OCI-LY1 (cell line): ENCODE measurements at regions not wholly inside any gene's neighbourhood (a gene's known extent, or its start where the extent isn't known, plus 50 kb on each side); places are given as distances from the start of the nearest gene placed in this dataset.

Experiments used
- H2AFZ ChIP-seq: fragments of 200-600 bp; sonication (generic), shearing (Covaris generic); 2 replicates; pipeline ENCODE4 v1.6.0; 2014; ENCODE audit warnings: antibody characterized with exemption, mild to moderate bottlenecking, low read length
- H3F3A ChIP-seq: fragments of 200-600 bp; sonication (generic), shearing (Covaris generic); 2 replicates; pipeline ENCODE4 v1.6.0; 2014; ENCODE audit warnings: mild to moderate bottlenecking, antibody characterized with exemption, low read length, moderate library complexity; ENCODE audit not compliant: insufficient read depth
- H3K27ac ChIP-seq: fragments of 200-600 bp; sonication (generic); 2 replicates; pipeline ENCODE4 v1.5.1; 2014; ENCODE audit warnings: low read length, mixed run types, mild to moderate bottlenecking, low read depth; ENCODE audit not compliant: poor library complexity, severe bottlenecking
- H3K27me3 ChIP-seq: fragments of 200-600 bp; sonication (generic); 2 replicates; pipeline ENCODE4 v1.6.0; 2014; ENCODE audit warnings: antibody characterized with exemption, mild to moderate bottlenecking, low read length, moderate library complexity; ENCODE audit not compliant: insufficient read depth
- H3K36me3 ChIP-seq: fragments of 200-600 bp; sonication (generic); 2 replicates; pipeline ENCODE4 v1.6.1; 2014; ENCODE audit warnings: mild to moderate bottlenecking, antibody characterized with exemption, low read length, moderate library complexity, mixed read lengths; ENCODE audit not compliant: insufficient read depth
- H3K4me1 ChIP-seq: fragments of 200-600 bp; sonication (generic); 2 replicates; pipeline ENCODE4 v1.5.1; 2014; ENCODE audit warnings: mild to moderate bottlenecking, low read length, moderate library complexity; ENCODE audit not compliant: insufficient read depth, severe bottlenecking
- H3K4me2 ChIP-seq: fragments of 200-600 bp; sonication (generic), shearing (Covaris generic); 2 replicates; pipeline ENCODE4 v1.6.1; 2014; ENCODE audit warnings: low read length
- H3K4me3 ChIP-seq: fragments of 200-600 bp; sonication (generic); 2 replicates; pipeline ENCODE4 v1.5.1; 2014; ENCODE audit warnings: low read length, low read depth, mild to moderate bottlenecking, mixed read lengths; ENCODE audit not compliant: poor library complexity, severe bottlenecking
- H3K79me2 ChIP-seq: fragments of 200-600 bp; shearing (Covaris generic); 2 replicates; pipeline ENCODE4 v1.6.1; 2016; ENCODE audit warnings: mixed run types, low read length, mixed read lengths; ENCODE audit not compliant: insufficient read depth
- H3K9ac ChIP-seq: fragments of 200-600 bp; sonication (generic), shearing (Covaris generic); 2 replicates; pipeline ENCODE4 v1.6.1; 2014; ENCODE audit warnings: mild to moderate bottlenecking, low read length, mixed read lengths
- H3K9me2 ChIP-seq: fragments of 200-600 bp; sonication (generic), shearing (Covaris generic); 2 replicates; pipeline ENCODE4 v1.6.1; 2014; ENCODE audit warnings: low read depth, mild to moderate bottlenecking, low read length, mixed read lengths
- H3K9me3 ChIP-seq: fragments of 200-600 bp; shearing (Covaris generic); 2 replicates; pipeline ENCODE4 v1.6.1; 2014; ENCODE audit warnings: low read length, mixed read lengths
- H4K20me1 ChIP-seq: fragments of 200-600 bp; sonication (generic), shearing (Covaris generic); 2 replicates; pipeline ENCODE4 v1.6.0; 2016; ENCODE audit warnings: mild to moderate bottlenecking, low read length; ENCODE audit not compliant: insufficient read depth
- EZH2 ChIP-seq: fragments of 200-600 bp; sonication (generic), shearing (Covaris generic); IDR thresholded peaks from 2 replicates; pipeline ENCODE4 v1.8.0; 2017; ENCODE audit warnings: borderline replicate concordance, mixed run types, mild to moderate bottlenecking, antibody characterized with exemption, low read length, moderate library complexity, mixed read lengths
- TF ChIP-seq, protein P1 (sequence below): fragments of 200-600 bp; sonication (generic), shearing (Covaris generic); IDR thresholded peaks from 2 replicates; pipeline ENCODE4 v1.5.1; 2017; ENCODE audit warnings: mild to moderate bottlenecking, antibody characterized with exemption, low read length, moderate library complexity, mixed read lengths

DNA sequence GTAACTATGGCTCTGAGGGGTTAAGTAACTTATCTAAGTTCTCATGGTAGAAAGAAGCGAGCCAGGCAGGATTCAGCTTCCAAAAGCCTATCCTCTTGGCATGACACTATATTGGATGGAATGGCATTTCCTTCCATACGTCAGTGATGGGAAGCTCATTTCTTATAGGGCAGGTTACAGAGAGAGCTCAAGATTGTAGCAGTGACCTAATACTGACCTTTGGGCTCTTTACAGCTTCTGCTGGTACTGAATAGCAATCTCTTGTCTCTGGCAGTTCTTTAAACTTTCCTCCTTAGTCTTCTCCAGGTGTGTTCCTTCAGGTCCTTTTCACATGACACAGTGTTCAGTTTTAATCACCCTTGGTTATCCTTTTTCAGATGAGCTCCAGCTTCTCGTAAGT is 133.0 kb downstream of the HRH4 start:
- Histone ChIP-seq H3K4me2 (no peak overlapping the region), H3K79me2 (no peaks in the 10 kb centered on the region), H3K27me3 (no peaks in the 10 kb centered on the region)

DNA sequence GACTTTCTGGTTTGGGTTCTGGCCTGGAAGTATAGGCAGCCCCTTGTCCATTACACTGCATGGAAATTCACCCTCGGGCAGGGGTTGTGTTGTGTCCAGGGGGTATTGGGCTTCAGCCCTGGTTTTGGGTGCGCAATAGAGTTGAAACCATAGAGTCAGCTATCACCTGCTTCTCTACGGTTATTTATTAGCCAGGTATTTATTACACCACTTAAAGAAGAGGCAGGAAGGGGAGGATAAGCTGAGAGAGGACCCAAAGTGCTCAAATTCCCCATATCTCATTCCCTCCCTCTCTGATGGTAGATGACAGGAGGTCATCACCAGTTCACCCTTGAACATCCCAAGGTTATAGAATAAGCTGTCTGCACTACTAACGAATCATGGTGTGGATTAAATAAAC is 133.4 kb downstream of the HRH4 start:
- H3K79me2 ChIP-seq = no peaks in the 10 kb centered on the region
- H3K9me2 ChIP-seq = no peaks in the 10 kb centered on the region
- H3K9ac ChIP-seq = no peak overlapping the region
- H2AFZ ChIP-seq = no peak overlapping the region
- no peaks in the 10 kb centered on the region for H3K9me3 ChIP-seq
- H3K27me3 ChIP-seq = no peaks in the 10 kb centered on the region
- no peak overlapping the region for H3K4me2 ChIP-seq
- H3K4me1 ChIP-seq = no peaks in the 10 kb centered on the region
- no peaks in the 10 kb centered on the region for H3K36me3 ChIP-seq
- H3F3A ChIP-seq = no peaks in the 10 kb centered on the region
- no peaks in the 10 kb centered on the region for H4K20me1 ChIP-seq
- TF ChIP-seq, protein P1, sequence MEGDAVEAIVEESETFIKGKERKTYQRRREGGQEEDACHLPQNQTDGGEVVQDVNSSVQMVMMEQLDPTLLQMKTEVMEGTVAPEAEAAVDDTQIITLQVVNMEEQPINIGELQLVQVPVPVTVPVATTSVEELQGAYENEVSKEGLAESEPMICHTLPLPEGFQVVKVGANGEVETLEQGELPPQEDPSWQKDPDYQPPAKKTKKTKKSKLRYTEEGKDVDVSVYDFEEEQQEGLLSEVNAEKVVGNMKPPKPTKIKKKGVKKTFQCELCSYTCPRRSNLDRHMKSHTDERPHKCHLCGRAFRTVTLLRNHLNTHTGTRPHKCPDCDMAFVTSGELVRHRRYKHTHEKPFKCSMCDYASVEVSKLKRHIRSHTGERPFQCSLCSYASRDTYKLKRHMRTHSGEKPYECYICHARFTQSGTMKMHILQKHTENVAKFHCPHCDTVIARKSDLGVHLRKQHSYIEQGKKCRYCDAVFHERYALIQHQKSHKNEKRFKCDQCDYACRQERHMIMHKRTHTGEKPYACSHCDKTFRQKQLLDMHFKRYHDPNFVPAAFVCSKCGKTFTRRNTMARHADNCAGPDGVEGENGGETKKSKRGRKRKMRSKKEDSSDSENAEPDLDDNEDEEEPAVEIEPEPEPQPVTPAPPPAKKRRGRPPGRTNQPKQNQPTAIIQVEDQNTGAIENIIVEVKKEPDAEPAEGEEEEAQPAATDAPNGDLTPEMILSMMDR = no peak
- TF ChIP-seq EZH2 = no peak
- no peak overlapping the region for H3K27ac ChIP-seq
- H3K4me3 ChIP-seq = no peak overlapping the region

More for the DNA sequence above, 133.0 kb downstream of the HRH4 start:
- Histone ChIP-seq H3K9me3 (no peaks in the 10 kb centered on the region), H4K20me1 (no peaks in the 10 kb centered on the region), H3K9ac (no peak overlapping the region), H3F3A (no peaks in the 10 kb centered on the region), H3K36me3 (no peaks in the 10 kb centered on the region), H3K4me3 (no peak overlapping the region), H2AFZ (no peak overlapping the region), H3K4me1 (no peaks in the 10 kb centered on the region), H3K27ac (no peak overlapping the region), H3K9me2 (no peaks in the 10 kb centered on the region)
- TF ChIP-seq EZH2 = no peak
- TF ChIP-seq, protein P1 = no peak

DNA sequence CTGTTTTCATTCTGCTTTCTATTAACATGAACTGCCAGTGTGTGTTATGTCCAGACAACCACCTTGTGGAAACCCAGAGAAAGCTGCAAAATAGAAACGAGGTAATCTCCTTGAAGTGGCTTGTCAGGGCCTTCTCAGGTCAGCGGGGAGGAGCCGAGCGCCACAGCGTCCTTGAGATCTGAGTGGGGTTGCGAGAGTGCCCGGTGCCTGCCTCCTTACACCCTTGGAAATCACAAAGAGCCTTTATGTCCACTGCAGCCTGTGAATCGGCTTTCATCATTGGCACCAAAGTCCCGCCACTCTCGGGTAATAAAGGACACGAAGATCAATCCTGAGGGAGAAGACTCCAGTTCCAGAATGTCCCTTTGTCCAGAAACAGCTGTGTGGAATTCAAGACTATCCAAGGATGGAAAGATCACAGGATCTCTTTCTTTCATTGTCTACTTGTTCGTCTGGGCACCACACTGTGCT is 135.2 kb downstream of the HRH4 start:
- H2AFZ ChIP-seq = no peak overlapping the region

More for the DNA sequence above, 135.2 kb downstream of the HRH4 start:
- no peak overlapping the region for H3K4me2 ChIP-seq
- H3K27me3 ChIP-seq = no peaks in the 10 kb centered on the region
- H3K4me3 ChIP-seq = no peak overlapping the region
- no peak overlapping the region for H3K27ac ChIP-seq
- H3K9me3 ChIP-seq = no peaks in the 10 kb centered on the region
- no peaks in the 10 kb centered on the region for H3K4me1 ChIP-seq
- H3K9ac ChIP-seq = no peak overlapping the region
- no peaks in the 10 kb centered on the region for H3F3A ChIP-seq
- H3K9me2 ChIP-seq = no peaks in the 10 kb centered on the region
- H4K20me1 ChIP-seq = no peaks in the 10 kb centered on the region
- TF ChIP-seq, protein P1 = no peak
- TF ChIP-seq EZH2 = no peak
- no peaks in the 10 kb centered on the region for H3K79me2 ChIP-seq
- H3K36me3 ChIP-seq = no peaks in the 10 kb centered on the region
